K562 (cell line): ENCODE measurements at regions not wholly inside any gene's neighbourhood (a gene's known extent, or its start where the extent isn't known, plus 50 kb on each side); places are given as distances from the start of the nearest gene placed in this dataset.

ENCODE experiments used
- AFF4 ChIP-seq: sonication (generic); formaldehyde crosslinking; IDR thresholded peaks from 2 replicates; pipeline ENCODE4 v1.8.0; 2023; ENCODE audit warnings: mild to moderate bottlenecking, missing genetic modification reagents
- ETV6 ChIP-seq, 3 experiments: fragments of 150-350 bp in 1 of 3; sonication (generic) in 1 of 3; formaldehyde crosslinking in 1 of 3; IDR thresholded peaks; 2 replicates each; pipeline versions ENCODE4 v1.6.1 to v1.8.0; 2014 to 2022; ENCODE audit warnings: borderline replicate concordance in 2 of 3, low read depth in 2 of 3, antibody characterized with exemption in 1 of 3, low read length in 1 of 3, mild to moderate bottlenecking in 1 of 3, missing genetic modification reagents in 1 of 3
- FOXA3 ChIP-seq, 2 experiments: fragments of 450-650 bp in 1 of 2; sonication (generic) in 1 of 2; formaldehyde crosslinking; IDR thresholded peaks in 1 of 2; conservative IDR thresholded peaks in 1 of 2; 2 replicates each; pipeline versions ENCODE4 v1.4.0 to v1.8.0; 2020 to 2022; ENCODE audit warnings: mild to moderate bottlenecking in 2 of 2, missing genetic modification reagents in 1 of 2
- LARP7 ChIP-seq: fragments of 450-650 bp; IDR thresholded peaks from 2 replicates; pipeline ENCODE4 v1.6.1; 2016
- MIER1 ChIP-seq: fragments of 450-650 bp; IDR thresholded peaks from 2 replicates; pipeline ENCODE4 v1.6.1; 2016; ENCODE audit warnings: antibody characterized with exemption, mild to moderate bottlenecking, low read depth
- THAP12 ChIP-seq: fragments of 250-450 bp; sonication (Bioruptor Pico); IDR thresholded peaks from 2 replicates; pipeline ENCODE4 v1.9.0; 2021; ENCODE audit warnings: mild to moderate bottlenecking, inconsistent platforms
- ZBTB12 ChIP-seq: fragments of 250-450 bp; sonication (Bioruptor Pico); IDR thresholded peaks from 2 replicates; pipeline ENCODE4 v1.4.0; 2020

- no peak for TF ChIP-seq THAP12
- no peak for TF ChIP-seq FOXA3 (CRISPR knock-in tag; conservative IDR thresholded peaks at IDR 0.05 in 1 of 2, IDR thresholded peaks at IDR 0.05 in 1 of 2)
- TF ChIP-seq ETV6 (IDR thresholded peaks at IDR 0.05; ENCODE audit: borderline replicate concordance in 1 of 2, low read depth in 2 of 2, low read length in 1 of 2) = no peak
- no peak for TF ChIP-seq ETV6 (CRISPR knock-in tag; IDR thresholded peaks at IDR 0.05; ENCODE audit: borderline replicate concordance)
- no peak for TF ChIP-seq ZBTB12
- no peak for TF ChIP-seq AFF4 (CRISPR knock-in tag)
- TF ChIP-seq MIER1 = no peak
- TF ChIP-seq LARP7 = no peak
- TF ChIP-seq, all 486 proteins: peak for 0
Measured at GRCh38 chr22:40114411-40114810, 63.3 kb upstream of the TNRC6B start (continued).
